SK-N-MC (cell line): ENCODE measurements at regions not wholly inside any gene's neighbourhood (a gene's known extent, or its start where the extent isn't known, plus 50 kb on each side); places are given as distances from the start of the nearest gene placed in this dataset.

Experiments used
- EZH2 ChIP-seq: fragments of 200-600 bp; sonication (generic); IDR thresholded peaks from one replicate; pipeline ENCODE4 v1.6.1; 2017; ENCODE audit warnings: antibody characterized with exemption
- FOXP2 ChIP-seq: optimal IDR thresholded peaks from 2 replicates; pipeline ENCODE3; 2011; ENCODE audit warnings: mild to moderate bottlenecking, moderate library complexity; ENCODE audit not compliant: insufficient read depth; ENCODE audit errors: extremely low read length, control extremely low read depth
- POLR2AphosphoS5 ChIP-seq: IDR thresholded peaks from 2 replicates; pipeline ENCODE4 v1.6.1; 2012; ENCODE audit warnings: mild to moderate bottlenecking, low read depth, low read length, borderline replicate concordance

DNA sequence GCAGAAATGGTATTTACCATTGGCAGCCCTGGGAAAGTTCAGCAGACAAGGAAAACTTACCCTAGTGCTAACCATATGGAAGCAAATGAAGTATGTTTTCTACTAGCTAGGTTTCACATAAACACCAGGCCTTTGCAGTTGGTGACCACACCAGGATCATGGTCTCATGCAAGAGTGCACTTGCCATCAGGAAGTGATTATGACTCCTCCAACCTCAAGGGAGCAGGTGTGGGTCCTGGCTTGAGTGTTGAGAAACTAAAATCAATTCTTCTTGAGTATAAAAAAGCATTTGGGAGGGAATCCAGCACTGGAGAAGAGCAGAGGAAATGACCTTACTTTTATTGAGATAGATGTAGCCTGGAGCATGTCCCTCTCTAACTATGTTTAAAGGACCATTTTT lies 56.8 kb upstream of the SPAG16 start:
- TF ChIP-seq EZH2 (no peak), POLR2AphosphoS5 (no peak), FOXP2 (no peak)
